Heart right ventricle (tissue), 16 donors: ENCODE measurements at regions not wholly inside any gene's neighbourhood (a gene's known extent, or its start where the extent isn't known, plus 50 kb on each side); places are given as distances from the start of the nearest gene placed in this dataset.

Experiments
- ATAC-seq, 8 donors: fragments of 200-7000 bp; cut with Tn5 transposase; one replicate each; pipeline ENCODE4 v1.9.1; 2020; ENCODE audit warnings: mild to moderate bottlenecking in 8 of 8, moderate library complexity in 8 of 8, moderate number of reproducible peaks in 1 of 8
- DNase-seq, 2 donors: peaks; one replicate each; pipeline ENCODE4 v3.0.0-alpha.2; 2020
- H3K27ac ChIP-seq, 10 donors: fragments of 200-600 bp; sonication (generic) in 2 of 10; one replicate each; pipeline versions ENCODE4 v1.5.0 to v1.8.0; 2020 to 2022; ENCODE audit warnings: mild to moderate bottlenecking in 3 of 10
- H3K27me3 ChIP-seq, 7 donors: fragments of 200-600 bp; one replicate each; pipeline ENCODE4 v1.8.0; 2021 to 2022; ENCODE audit warnings: mild to moderate bottlenecking in 2 of 7
- H3K36me3 ChIP-seq, 9 donors: fragments of 200-600 bp; sonication (generic) in 1 of 9; one replicate each; pipeline versions ENCODE4 v1.5.0 to v1.8.0; 2020 to 2022; ENCODE audit warnings: mild to moderate bottlenecking in 2 of 9
- H3K4me1 ChIP-seq, 9 donors: fragments of 200-600 bp; sonication (generic) in 1 of 9; one replicate each; pipeline versions ENCODE4 v1.5.0 to v1.8.0; 2020 to 2022; ENCODE audit warnings: mild to moderate bottlenecking in 4 of 9
- H3K4me3 ChIP-seq, 10 donors: fragments of 200-600 bp; sonication (generic) in 2 of 10; one replicate each; pipeline versions ENCODE4 v1.5.0 to v1.8.0; 2020 to 2022; ENCODE audit warnings: mild to moderate bottlenecking in 7 of 10, moderate library complexity in 2 of 10
- H3K9me3 ChIP-seq, 11 donors: fragments of 200-600 bp in 10 of 11; sonication (generic) in 2 of 11; one replicate each; pipeline versions ENCODE4 v1.5.0 to v1.8.0; 2013 to 2022; ENCODE audit warnings: mild to moderate bottlenecking in 2 of 11, control low read depth in 1 of 11, moderate library complexity in 1 of 11
- WGBS, 2 donors: extraction: QIAGEN DNeasy Blood & Tissue Kit; methylation state at CpG; one replicate each; pipeline ENCODE4 v1.1.7; 2013; ENCODE audit warnings: inconsistent platforms in 1 of 2; 5-methylcytosine and 5-hydroxymethylcytosine counted together
- intact Hi-C, 10 donors: fragments of 100-400 bp; cut with DNase I; formaldehyde crosslinking; loops; one replicate each; pipeline versions ENCODE4 v1.11.1 to v1.14.2; 2022
- TF ChIP-seq, protein P1 (sequence below), 9 donors: fragments of 200-600 bp; sonication (generic) in 2 of 9; IDR thresholded peaks; one replicate each; pipeline versions ENCODE4 v1.5.0 to v1.8.0; 2021 to 2022; ENCODE audit warnings: antibody characterized with exemption in 9 of 9, mild to moderate bottlenecking in 5 of 9, moderate library complexity in 1 of 9
- donor health status: Arrhythmogenic right ventricular cardiomyopathy.
- donor health status: ischemic (EF 13 %, LVEDD 7.1; RV severe dilation, severe dysfunction).
- donor health status: healthy with polysubstance abuse.
- donor health status: DM: no; HTN: yes; CAD: no.
- donor health status: DM: no; HTN: no; CAD: no.
- donor health status: ischemic (EF 25% LVEDD 6.9; RV normal size, moderate dysfunction).
- donor health status: ischemic (EF 25% LVEDD 5.7; RV mildly dilated, moderate dysfunction).
- donor health status: healthy.
- donor health status: DM: yes; HTN: yes; CAD: no.
- donor health status: Ischemic cardiomyopathy.
- donor health status: ischemic (EF 35%, LVEDD 5.7; RV mildly dilated, moderate dysfunction).
- donor health status: nonischemic (EF 11% LVEDD 7.7; RV severe dilation, severe dysfunction).
- donor health status: DM: yes; HTN: yes; CAD: no.
- donor health status: PGD.
- donor health status: ischemic (EF 29% LVEDD 5.4; RV normal size, mild dysfunction).
- donor health status: nonischemic (EF 23%, LVEDD 6.1; RV moderate dilation, normal function).

- Histone ChIP-seq H3K9me3 (peaks cover 0 to 40% (median 11%) of the 10 kb centered on the region in 11 donors), H3K27ac (no peak overlapping the region), H3K36me3 (no peaks in the 10 kb centered on the region), H3K27me3 (no peaks in the 10 kb centered on the region), H3K4me1 (no peaks in the 10 kb centered on the region), H3K4me3 (no peak overlapping the region)
- ATAC-seq: no peak
- intact Hi-C loops: no loop called here
- WGBS, 2 donors: 81% methylated on average over 4 of the region's 4 CpGs
- TF ChIP-seq, protein P1, sequence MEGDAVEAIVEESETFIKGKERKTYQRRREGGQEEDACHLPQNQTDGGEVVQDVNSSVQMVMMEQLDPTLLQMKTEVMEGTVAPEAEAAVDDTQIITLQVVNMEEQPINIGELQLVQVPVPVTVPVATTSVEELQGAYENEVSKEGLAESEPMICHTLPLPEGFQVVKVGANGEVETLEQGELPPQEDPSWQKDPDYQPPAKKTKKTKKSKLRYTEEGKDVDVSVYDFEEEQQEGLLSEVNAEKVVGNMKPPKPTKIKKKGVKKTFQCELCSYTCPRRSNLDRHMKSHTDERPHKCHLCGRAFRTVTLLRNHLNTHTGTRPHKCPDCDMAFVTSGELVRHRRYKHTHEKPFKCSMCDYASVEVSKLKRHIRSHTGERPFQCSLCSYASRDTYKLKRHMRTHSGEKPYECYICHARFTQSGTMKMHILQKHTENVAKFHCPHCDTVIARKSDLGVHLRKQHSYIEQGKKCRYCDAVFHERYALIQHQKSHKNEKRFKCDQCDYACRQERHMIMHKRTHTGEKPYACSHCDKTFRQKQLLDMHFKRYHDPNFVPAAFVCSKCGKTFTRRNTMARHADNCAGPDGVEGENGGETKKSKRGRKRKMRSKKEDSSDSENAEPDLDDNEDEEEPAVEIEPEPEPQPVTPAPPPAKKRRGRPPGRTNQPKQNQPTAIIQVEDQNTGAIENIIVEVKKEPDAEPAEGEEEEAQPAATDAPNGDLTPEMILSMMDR (IDR thresholded peaks at IDR 0.05): no peak
- DNase-seq: no peak
Observed at GRCh38 chr2:185035906-185036305, 437.6 kb downstream of the ZNF804A start.

- Histone ChIP-seq H3K4me1 (no peaks in the 10 kb centered on the region), H3K27ac (no peak overlapping the region), H3K36me3 (no peaks in the 10 kb centered on the region), H3K4me3 (no peak overlapping the region), H3K27me3 (no peaks in the 10 kb centered on the region), H3K9me3 (peaks cover 0 to 83% (median 15%) of the 10 kb centered on the region in 11 donors)
- no peak for DNase-seq
- WGBS, 2 donors: 88 to 91% methylated on average over 7 of the region's 7 CpGs
- intact Hi-C loops: no loop called here
- ATAC-seq: no peak
- TF ChIP-seq, protein P1 (IDR thresholded peaks at IDR 0.05): no peak
Observed at GRCh38 chr2:185044323-185044874, 446.1 kb downstream of the ZNF804A start.

- Histone ChIP-seq H3K27ac (no peak overlapping the region), H3K4me3 (no peak overlapping the region), H3K4me1 (no peaks in the 10 kb centered on the region), H3K9me3 (peaks cover 0 to 46% (median 0%) of the 10 kb centered on the region in 11 donors), H3K36me3 (no peaks in the 10 kb centered on the region), H3K27me3 (no peaks in the 10 kb centered on the region)
- TF ChIP-seq, protein P1 (IDR thresholded peaks at IDR 0.05): no peak
- intact Hi-C loops: no loop called here
- ATAC-seq: no peak
- DNase-seq: no peak
- WGBS, 2 donors: 83% methylated on average over 2 of the region's 2 CpGs
Observed at GRCh38 chr2:185050804-185051203, 452.5 kb downstream of the ZNF804A start.

- Histone ChIP-seq H3K36me3 (no peaks in the 10 kb centered on the region), H3K27me3 (no peaks in the 10 kb centered on the region), H3K9me3 (peaks cover 0 to 13% (median 0%) of the 10 kb centered on the region in 11 donors), H3K27ac (no peak overlapping the region), H3K4me3 (no peak overlapping the region), H3K4me1 (no peaks in the 10 kb centered on the region)
- 30 to 32% methylated on average over 1 of the region's 1 CpG for WGBS, 2 donors
- intact Hi-C loops: no loop called here
- TF ChIP-seq, protein P1 (IDR thresholded peaks at IDR 0.05): no peak
- no peak for DNase-seq
- no peak for ATAC-seq
Observed at GRCh38 chr2:185063761-185064160, 465.4 kb downstream of the ZNF804A start.
